CD4-positive, alpha-beta T cell treated with Interleukin-2 at 100 ng/mL for 4 hours (primary cell): ENCODE measurements at regions not wholly inside any gene's neighbourhood (a gene's known extent, or its start where the extent isn't known, plus 50 kb on each side); places are given as distances from the start of the nearest gene placed in this dataset.

Experiments used
- DNase-seq: peaks from one replicate; pipeline ENCODE4 v3.0.0-alpha.2; 2020; ENCODE audit warnings: low spot score

GRCh38 chr12:124395284-124395752, 100.4 kb downstream of the RFLNA start:
- DNase-seq: no peak

DNA sequence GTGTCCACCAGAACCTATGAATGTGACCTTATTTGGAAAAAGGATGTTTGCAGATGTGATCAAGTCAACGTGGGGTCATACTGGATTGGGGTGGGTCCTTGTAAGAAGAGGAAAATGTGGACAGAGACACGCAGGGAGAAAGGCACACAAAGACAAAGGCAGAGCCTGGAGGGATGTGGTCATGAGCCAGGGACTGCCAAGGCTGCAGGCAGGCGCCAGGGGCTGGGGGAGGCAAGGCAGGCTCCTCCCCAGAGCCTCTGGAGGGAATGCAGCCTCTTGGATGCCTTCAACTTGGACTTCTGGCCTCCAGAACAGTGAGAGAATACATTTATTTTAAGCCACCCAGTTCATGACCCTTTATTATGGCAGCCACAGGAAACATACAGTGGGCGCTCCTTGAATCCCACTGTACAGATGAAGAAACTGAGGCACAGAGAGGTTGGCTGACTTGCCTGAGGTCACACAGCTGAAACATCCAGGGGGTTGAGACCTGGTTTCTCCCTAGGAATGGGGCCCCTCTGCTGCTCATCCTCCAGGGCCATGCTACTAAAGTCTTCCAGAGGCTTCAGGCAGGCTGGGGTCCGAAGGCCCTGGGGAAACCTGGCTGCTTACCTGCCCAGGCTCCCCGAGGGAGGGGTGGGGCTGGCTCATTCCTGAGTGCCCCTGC, 99.7 kb downstream of the RFLNA start:
- DNase-seq: no peak

GRCh38 chr12:124393831-124394230, 98.9 kb downstream of the RFLNA start:
- DNase-seq: no peak

GRCh38 chr12:124393414-124393790, 98.5 kb downstream of the RFLNA start:
- DNase-seq: no peak

DNA sequence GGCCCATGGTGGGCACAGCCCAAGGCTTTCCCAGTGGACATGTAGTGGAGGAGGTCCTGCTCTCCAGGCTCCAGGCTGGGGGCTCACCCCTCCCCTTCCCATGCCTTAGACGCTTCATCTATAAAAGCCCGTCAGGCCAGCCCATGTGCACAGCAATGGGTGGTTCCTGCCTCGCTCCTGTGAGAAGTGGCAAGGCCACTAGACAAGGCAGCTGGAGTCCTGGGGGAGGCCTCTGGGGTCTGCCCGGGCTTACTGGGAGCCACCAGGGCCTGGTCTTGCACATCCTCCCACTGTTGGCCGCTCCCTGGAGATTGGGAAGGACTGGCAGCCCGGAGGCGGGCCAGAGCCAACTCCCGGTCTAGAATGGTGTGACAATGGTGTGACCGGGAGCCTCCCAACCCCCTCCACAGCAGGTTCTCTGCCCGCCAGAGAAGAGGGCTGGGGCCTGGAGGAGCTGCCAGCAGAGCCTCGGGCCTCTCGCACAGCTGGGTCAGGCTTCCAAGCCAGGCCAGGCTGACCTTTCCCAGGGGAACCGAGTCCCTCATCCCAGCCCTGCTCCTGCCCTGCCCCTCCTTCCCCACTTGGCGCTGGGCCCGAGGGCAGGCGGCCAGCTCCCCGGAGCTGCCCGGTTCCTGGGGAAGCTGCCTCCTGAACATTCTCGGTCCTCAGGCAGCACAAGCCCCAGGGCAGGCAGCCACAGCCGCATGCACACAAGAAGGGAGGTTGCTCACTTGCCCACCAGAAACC, 97.9 kb downstream of the RFLNA start:
- no peak for DNase-seq

DNA sequence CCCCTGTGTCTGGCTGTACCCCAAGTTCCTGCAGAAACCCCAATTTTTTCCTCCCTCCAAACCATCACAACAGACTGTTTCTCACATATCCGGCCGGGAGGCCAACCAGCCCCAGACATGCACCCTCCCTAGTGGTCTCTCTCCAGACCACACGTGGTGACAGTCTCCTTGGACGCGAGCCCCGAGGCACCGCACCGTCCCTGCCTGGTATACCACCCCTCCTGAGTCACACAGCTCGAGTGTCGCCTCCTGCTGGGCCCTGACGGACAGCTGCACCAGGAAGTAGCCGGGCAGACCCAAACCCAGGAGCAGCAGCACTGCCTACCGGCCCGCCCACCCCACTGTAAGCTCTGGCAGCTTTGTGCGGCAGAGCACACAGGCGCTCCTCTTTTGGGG, 97.4 kb downstream of the RFLNA start:
- DNase-seq: no peak

GRCh38 chr12:124391340-124392261, 96.7 kb downstream of the RFLNA start:
- DNase-seq: peak; percentile 29

DNA sequence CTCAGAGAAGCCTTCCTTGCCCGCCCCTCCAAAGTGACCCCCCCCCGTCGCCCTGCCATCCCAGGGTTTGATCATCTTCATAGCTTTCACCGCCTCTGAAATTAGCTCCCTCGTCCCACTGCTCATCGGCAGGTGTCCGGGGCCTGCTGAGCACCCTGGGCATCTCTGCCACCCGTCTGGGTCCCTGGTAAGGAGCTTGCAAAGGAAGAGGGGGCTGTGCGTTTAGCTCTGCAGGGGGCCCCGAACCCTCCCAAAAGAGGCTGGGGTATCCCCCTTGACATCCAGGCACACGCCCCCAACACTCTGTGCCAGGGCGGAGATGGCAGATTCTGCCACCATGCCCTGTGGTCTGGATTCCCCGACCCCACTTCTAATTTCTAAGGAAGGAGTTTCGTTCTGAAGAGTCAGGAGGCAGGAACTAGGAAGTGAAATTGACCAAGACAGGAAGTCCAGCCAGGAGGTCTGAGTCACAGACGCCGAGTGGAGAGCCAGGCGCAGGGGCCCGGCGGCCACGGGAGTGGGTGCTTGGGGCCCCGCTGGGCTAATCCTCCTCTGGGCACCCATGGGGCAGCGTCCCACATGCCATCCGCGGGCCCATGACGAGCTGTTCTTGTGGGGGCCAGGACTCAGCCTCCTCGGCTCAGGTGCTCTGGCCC, 95.7 kb downstream of the RFLNA start:
- DNase-seq: no peak

- DNase-seq: no peak
Observed at GRCh38 chr12:124389725-124390441, 95.0 kb downstream of the RFLNA start.

GRCh38 chr12:124389138-124389724, 94.3 kb downstream of the RFLNA start:
- peak; percentile 50 for DNase-seq

DNA sequence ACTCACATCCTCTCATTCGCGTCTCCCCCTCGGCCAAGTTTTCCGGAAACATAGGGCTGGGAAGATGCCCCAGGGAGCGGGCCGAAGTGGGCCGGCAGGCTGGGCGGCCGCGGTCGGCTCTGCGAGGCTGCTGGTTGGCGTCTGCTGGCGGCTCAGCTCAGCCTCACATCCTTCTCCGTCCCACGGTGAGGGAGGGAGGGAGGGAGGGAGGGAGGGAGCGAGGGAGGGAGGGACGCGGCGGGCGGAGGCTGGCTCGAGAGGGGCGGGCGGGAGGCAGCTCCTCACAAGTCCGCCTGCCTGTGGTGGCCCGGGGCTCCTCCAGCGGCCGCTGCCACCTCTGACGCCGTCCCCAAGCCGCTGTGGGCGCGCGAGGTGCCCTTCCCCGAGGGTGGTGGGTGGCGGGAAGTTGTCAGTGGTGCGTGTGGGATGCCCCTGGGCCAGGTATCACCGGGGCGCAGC, 93.8 kb downstream of the RFLNA start:
- DNase-seq: peak; percentile 10

DNA sequence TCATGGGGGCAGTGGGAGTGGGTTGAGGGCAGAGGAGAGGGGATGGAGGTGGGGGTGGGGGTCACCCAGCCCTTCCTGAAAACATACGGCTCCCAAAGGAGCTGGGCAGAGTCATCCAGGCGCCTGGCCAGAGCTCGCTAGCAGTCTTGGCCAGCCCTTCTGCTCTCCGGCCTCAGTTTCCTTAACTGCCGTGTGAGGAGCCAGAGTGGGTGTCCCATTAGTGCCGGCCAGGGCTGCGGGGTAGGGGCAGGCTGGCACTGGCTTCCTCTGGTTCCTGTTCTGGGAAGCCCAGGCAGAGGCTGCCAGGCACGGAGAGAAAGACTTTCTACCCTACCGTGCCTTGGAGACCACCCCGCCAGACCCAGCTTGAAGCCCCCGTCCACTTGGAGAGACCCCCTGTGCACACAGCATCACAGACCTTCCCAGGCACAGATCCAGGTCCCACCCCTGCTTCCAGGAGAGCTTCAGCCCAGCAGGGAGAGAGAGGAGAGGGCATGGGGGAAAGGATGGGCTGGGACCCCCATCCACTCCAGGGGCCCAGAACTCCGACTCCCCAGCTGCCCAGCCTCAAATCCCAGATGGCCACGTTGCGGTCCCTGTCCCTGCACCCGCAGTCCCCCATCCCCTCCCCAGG, 93.3 kb downstream of the RFLNA start:
- no peak for DNase-seq

DNA sequence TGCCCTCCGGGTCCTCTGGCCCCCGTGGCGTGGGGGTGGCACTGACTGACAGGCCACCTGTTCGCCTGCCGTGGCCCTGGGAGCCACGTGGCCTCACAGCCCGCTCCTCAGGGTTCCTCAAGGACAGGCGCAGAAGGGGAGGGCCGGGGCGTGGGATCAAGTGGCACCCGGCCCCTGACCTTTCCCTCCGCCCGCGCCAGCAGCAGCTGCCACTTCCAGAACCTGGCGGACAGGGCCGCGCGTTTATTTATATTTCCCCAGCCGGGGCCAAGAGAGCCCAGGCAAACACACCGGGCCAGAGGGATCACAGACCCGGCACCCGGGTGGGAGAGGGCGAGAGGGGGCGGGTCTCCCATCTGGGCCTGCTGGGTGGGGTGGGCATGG, 92.6 kb downstream of the RFLNA start:
- DNase-seq: no peak

DNA sequence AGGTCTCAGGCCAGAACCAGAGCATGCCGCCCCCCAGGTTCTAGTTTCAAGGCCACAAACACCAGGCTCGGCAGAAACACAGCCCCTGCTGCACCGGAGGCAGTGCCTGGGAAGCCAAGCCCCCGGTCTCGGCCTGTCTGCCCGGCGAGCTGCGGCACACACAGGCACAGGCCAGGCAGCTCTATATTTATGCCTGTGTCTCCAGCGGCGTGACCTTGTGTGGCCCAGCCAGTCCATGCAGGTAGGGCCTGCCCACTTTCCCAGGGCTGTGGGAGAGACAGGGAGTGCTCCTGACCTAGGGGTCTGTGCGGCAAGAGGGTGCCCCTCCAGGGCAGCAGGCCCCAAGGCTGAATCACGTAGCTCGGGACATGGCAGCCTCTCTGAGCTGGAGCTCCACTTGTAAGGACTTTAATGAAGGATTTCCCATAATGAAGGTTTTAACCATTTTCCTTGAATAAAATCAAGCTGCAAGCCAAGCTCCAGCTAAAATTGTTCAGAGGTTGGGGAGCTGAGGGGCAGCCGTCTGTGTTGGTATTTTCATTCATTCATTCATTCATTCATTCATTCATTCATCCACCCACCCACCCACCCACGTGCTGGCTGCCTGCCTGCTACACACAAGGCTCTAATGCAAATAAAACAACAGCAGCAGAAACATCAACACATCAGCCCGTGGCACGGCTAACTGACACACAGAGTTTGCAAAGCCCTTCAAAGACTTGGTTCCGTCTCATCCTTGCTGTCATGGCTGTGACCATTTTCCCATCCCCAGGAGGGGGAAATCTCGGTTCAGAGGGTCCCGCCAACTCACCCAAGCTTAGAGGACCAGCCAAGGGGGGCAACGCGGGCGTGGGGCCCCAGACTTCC, 92.0 kb downstream of the RFLNA start:
- no peak for DNase-seq

DNA sequence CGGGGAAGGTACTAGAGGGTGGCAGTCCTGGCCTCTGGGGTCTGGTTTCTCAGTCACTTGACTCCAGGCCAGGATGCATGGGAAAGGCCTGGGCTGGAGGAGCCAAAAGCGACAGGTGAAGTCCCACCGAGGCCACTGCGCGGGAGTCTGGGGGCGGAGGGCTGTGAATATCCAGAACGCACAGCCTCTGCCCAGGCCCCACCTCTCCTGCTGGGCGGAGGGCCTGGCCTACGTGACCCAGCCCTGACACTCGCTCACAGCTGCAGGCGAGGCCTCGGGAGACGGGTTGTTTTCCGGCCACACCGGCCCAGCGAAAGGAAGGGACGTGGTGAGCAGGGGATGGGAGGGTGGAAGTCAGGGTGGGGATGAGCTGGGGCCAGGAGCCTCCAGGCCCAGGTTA, 91.2 kb downstream of the RFLNA start:
- no peak for DNase-seq

DNA sequence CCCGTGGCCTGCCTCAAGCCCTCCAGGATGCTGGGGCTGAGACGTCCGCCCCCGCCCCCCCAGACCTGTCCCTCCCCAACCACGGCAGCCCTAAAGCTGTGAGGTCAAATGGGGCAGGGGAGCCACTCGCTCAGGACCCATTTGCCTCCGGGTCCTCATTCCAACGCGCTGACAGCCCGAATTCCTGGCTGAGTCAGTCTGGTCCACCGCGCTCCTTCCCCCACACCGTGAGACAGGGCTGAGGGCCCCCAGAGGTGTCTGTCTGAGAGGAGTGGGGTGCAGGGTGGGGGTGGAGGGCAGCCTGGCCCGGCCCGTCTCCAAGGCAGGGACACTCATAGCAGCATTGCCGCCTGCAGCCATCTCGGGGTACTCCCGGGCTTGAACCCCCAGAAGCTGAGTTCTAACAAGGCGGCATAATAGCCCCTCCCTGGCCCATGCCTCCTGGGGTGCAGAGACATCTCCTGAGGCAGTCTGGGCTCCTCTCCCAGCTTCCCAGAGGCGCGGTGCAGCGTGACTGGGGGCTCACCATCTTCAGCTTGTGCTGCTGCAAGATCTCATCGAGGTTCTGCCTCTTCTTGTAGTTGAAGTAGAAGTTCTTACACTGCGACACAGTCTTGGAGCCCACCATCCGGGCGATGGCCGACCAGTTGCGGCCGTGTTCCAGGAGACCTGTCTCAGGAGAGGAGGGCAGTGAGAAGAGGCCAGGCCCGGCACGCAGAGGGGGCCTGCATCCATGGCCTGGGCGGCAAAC, 90.5 kb downstream of the RFLNA start:
- DNase-seq: no peak

DNA sequence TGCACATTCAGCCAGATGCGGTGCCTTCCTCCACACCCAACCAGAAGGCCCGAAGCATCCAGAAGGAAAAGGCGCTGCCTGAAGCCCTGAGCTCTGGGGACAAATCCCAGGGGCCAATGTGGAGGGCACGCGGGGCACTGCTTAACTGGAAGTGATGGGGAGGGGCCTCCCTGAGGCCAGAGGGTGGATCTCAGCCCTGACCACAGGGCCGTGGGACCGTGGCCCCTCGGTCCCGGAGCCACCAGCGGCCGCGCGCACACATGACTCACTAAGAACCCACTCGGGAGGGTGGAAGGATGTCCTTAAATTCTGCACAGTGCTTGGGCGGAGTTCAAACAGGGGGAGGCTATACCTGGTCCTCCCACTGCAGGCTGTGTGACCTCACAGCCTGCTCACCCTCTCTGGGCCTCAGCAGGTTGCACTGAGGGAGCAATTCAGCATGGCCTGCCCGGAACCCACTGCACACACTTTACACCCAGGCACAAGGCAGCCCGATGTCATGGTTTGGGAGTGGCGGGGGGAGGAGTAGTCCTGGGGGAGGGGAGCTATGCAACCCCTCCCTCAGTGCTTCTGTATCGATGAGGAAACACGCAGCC, 89.5 kb downstream of the RFLNA start:
- no peak for DNase-seq

DNA sequence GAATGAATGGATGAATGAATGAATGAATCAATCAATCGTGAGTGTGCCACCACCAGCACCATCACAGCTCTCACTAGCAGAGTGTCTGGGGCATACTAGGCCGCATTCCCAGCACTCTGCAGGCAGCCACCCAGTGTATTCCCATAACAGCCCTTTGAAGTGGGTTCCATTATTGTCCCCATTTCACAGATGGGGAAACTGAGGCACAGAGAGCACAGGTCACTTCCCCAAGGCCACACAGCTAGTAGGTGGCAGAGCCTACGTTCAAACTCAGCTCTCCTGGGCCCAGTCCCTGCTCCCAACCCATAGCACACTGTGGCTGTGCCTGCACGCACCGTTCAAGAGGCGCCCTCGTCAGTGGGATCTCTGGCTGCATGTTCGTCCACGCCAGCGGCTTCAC, 88.1 kb downstream of the RFLNA start:
- DNase-seq: no peak
